ENCODE measurements at regions not wholly inside any gene's neighbourhood (a gene's known extent, or its start where the extent isn't known, plus 50 kb on each side); places are given as distances from the start of the nearest gene placed in this dataset.
"Not testable (repeated sequence)": the region's sequence is repeated elsewhere in the genome, so short reads cannot be mapped to it uniquely, and the experiment has no call there.

DNA sequence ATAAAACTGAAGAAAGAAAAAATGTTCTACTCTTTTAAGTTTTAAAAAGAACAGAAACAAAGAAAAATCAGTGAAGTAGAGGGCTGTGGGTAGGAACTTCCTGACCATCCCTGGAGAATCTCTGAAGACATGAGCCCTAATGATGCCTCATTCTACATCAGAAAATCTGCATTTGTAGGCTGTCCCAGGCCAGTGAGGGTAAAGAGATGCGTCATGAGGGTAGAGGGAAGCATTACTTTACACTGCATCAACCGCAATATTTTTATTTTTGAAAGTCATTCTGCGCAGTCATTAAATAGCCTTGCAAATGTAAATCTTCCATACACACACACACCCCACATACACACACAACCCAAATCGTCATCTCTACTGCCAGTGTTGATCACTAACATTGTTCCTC, 82.1 kb upstream of the CABCOCO1 start:
- DNase-seq (no peak), ATAC-seq (replicated peaks in 1 of 4) (no peak)
- POLR2A ChIA-PET = no interaction called here
- H3K36me3 ChIP-seq (ENCODE audit: control insufficient read depth in 2 of 2, extremely low read depth in 1 of 2, insufficient read depth in 1 of 2, low read length in 1 of 2) = no peaks in the 10 kb centered on the region
- H3K27me3 ChIP-seq (replicated peaks in 1 of 2; ENCODE audit: control insufficient read depth in 2 of 2, extremely low read depth in 1 of 2, insufficient read depth in 2 of 2, low read length in 1 of 2) = no peaks in the 10 kb centered on the region
- Mint-ChIP-seq H3K36me3 (no peaks in the 10 kb centered on the region), H3K9me3 (no peaks in the 10 kb centered on the region), H3K4me1 (no peaks in the 10 kb centered on the region), H3K27ac (no peak overlapping the region), H3K27me3 (peaks cover 3 to 4% of the 10 kb centered on the region in 2 donors), H3K4me3 (no peak overlapping the region)
- no peak overlapping the region for H3K4me3 ChIP-seq (ENCODE audit: control insufficient read depth in 1 of 2, extremely low read depth in 1 of 2, low read length in 1 of 2)
- no CpG with 5 or more reads among the region's 4 CpGs for WGBS (ENCODE audit: insufficient coverage)
- no peak overlapping the region for H3K27ac ChIP-seq (ENCODE audit: low read length)
- H3K9me3 ChIP-seq = no peaks in the 10 kb centered on the region
- H3K4me1 ChIP-seq (ENCODE audit: control insufficient read depth in 1 of 2, extremely low read depth in 1 of 2, insufficient read depth in 2 of 2, low read length in 2 of 2) = no peaks in the 10 kb centered on the region
- CTCF ChIA-PET = no interaction called here

DNA sequence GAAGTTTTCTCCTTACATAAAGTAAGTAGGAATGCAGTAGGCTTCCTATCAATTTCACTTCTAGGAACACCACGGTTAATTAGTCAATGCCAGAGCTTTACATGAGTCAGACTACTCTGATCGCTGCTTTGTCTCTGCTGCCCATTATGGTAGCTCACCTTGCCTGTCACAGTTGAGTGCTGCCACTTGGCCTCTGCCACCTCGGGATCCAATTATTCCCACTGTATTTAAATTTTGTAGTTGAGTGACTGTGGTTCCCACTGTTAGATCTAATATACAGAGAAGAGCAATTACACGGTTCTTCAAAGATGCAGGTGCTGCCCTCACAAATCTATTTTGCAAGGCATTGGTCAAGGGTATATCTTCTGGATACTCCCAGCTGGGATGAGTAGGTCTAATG, 92.5 kb upstream of the CABCOCO1 start:
- H3K4me3 ChIP-seq (ENCODE audit: control insufficient read depth in 1 of 2, extremely low read depth in 1 of 2, low read length in 1 of 2); H3K9me3 ChIP-seq; H3K27me3 Mint-ChIP-seq; CTCF ChIA-PET; H3K9me3 Mint-ChIP-seq; H3K27ac ChIP-seq (ENCODE audit: low read length); H3K4me1 Mint-ChIP-seq; H3K27me3 ChIP-seq (replicated peaks in 1 of 2; ENCODE audit: control insufficient read depth in 2 of 2, extremely low read depth in 1 of 2, insufficient read depth in 2 of 2, low read length in 1 of 2); H3K4me1 ChIP-seq (ENCODE audit: control insufficient read depth in 1 of 2, extremely low read depth in 1 of 2, insufficient read depth in 2 of 2, low read length in 2 of 2); H3K36me3 ChIP-seq (ENCODE audit: control insufficient read depth in 2 of 2, extremely low read depth in 1 of 2, insufficient read depth in 1 of 2, low read length in 1 of 2); POLR2A ChIA-PET; H3K27ac Mint-ChIP-seq; H3K4me3 Mint-ChIP-seq; H3K36me3 Mint-ChIP-seq; ATAC-seq (replicated peaks in 1 of 4); DNase-seq: not testable (repeated sequence)
- 70% methylated on average over 2 of the region's 4 CpGs for WGBS (ENCODE audit: insufficient coverage)

DNA sequence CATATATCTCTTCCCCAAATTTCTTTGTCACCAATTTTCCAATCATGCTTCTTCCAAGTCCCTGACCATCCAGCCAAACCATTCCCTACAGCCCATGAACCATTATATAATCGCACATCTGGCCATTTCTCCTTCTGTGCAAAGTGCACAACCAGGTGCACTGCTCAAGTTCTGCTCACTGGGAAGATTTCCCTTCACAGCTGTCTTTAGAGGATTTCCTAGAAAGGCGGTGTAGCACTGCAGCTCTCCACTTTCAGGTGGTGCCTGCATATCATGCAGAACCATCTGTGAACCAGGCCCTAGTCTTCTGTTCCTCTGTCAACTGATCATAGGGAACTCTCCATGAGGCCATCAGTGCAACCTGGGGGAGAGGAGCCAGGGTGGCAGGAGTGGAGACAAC, 95.0 kb upstream of the CABCOCO1 start:
- peaks cover 0 to 3% of the 10 kb centered on the region in 2 donors for H3K27me3 Mint-ChIP-seq
- no peaks in the 10 kb centered on the region for H3K9me3 ChIP-seq
- H3K27ac ChIP-seq (ENCODE audit: low read length) = no peak overlapping the region
- POLR2A ChIA-PET = no interaction called here
- H3K4me3 Mint-ChIP-seq = no peak overlapping the region
- ATAC-seq (replicated peaks in 1 of 4) (no peak), DNase-seq (no peak)
- WGBS (ENCODE audit: insufficient coverage) = 95% methylated on average over 2 of the region's 2 CpGs
- CTCF ChIA-PET = no interaction called here
- no peaks in the 10 kb centered on the region for H3K36me3 ChIP-seq (ENCODE audit: control insufficient read depth in 2 of 2, extremely low read depth in 1 of 2, insufficient read depth in 1 of 2, low read length in 1 of 2)
- H3K4me1 ChIP-seq (ENCODE audit: control insufficient read depth in 1 of 2, extremely low read depth in 1 of 2, insufficient read depth in 2 of 2, low read length in 2 of 2) = no peaks in the 10 kb centered on the region
- no peaks in the 10 kb centered on the region for H3K4me1 Mint-ChIP-seq
- H3K4me3 ChIP-seq (ENCODE audit: control insufficient read depth in 1 of 2, extremely low read depth in 1 of 2, low read length in 1 of 2) = no peak overlapping the region
- H3K9me3 Mint-ChIP-seq = peaks cover 0 to 5% (median 3%) of the 10 kb centered on the region in 3 donors
- no peaks in the 10 kb centered on the region for H3K27me3 ChIP-seq (replicated peaks in 1 of 2; ENCODE audit: control insufficient read depth in 2 of 2, extremely low read depth in 1 of 2, insufficient read depth in 2 of 2, low read length in 1 of 2)
- no peaks in the 10 kb centered on the region for H3K36me3 Mint-ChIP-seq
- H3K27ac Mint-ChIP-seq = no peak overlapping the region

DNA sequence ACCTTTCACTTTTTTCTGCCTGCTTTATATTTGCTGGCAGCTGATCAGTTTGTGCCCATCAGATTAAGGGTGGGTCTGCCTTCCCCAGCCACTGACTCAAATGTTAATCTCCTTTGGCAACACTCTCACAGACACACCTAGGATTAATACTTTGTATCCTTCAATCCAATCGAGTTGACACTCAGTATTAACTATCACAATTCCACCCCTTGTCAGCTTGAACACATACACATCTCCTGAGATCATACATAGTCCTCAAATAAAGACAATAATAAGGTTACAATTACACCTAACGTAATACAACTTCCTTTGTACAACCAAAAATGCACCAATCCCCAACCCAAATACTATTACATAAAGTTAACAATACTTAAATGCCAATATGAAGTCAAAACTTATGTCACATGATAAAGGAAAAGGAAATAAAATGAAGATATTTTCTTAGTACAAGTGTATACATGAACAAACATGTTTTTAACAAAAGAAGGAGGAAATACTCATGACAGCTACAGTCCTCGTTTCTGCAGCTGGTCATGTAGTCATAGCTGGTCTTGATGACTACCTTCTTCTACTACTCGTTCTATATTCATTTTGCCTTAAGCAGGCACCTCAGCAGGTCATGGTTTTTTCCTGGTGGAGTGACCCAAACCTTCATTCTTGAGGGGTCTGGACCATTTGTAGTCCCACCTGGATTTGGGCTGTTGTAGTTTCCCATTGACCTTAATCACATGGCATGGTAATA, 96.7 kb upstream of the CABCOCO1 start:
- H3K9me3 ChIP-seq = no peaks in the 10 kb centered on the region
- no peaks in the 10 kb centered on the region for H3K27me3 ChIP-seq (replicated peaks in 1 of 2; ENCODE audit: control insufficient read depth in 2 of 2, extremely low read depth in 1 of 2, insufficient read depth in 2 of 2, low read length in 1 of 2)
- Mint-ChIP-seq H3K36me3 (no peaks in the 10 kb centered on the region), H3K4me3 (no peak overlapping the region), H3K4me1 (no peaks in the 10 kb centered on the region), H3K27me3 (peaks cover 0 to 3% of the 10 kb centered on the region in 2 donors), H3K27ac (no peak overlapping the region), H3K9me3 (peaks cover 0 to 5% (median 3%) of the 10 kb centered on the region in 3 donors)
- WGBS (ENCODE audit: insufficient coverage) = 44% methylated on average over 1 of the region's 4 CpGs
- H3K27ac ChIP-seq (ENCODE audit: low read length) = no peak overlapping the region
- H3K4me3 ChIP-seq (ENCODE audit: control insufficient read depth in 1 of 2, extremely low read depth in 1 of 2, low read length in 1 of 2) = no peak overlapping the region
- no peaks in the 10 kb centered on the region for H3K4me1 ChIP-seq (ENCODE audit: control insufficient read depth in 1 of 2, extremely low read depth in 1 of 2, insufficient read depth in 2 of 2, low read length in 2 of 2)
- POLR2A ChIA-PET = no interaction called here
- H3K36me3 ChIP-seq (ENCODE audit: control insufficient read depth in 2 of 2, extremely low read depth in 1 of 2, insufficient read depth in 1 of 2, low read length in 1 of 2) = no peaks in the 10 kb centered on the region
- DNase-seq (no peak), ATAC-seq (replicated peaks in 1 of 4) (no peak)
- CTCF ChIA-PET = no interaction called here

DNA sequence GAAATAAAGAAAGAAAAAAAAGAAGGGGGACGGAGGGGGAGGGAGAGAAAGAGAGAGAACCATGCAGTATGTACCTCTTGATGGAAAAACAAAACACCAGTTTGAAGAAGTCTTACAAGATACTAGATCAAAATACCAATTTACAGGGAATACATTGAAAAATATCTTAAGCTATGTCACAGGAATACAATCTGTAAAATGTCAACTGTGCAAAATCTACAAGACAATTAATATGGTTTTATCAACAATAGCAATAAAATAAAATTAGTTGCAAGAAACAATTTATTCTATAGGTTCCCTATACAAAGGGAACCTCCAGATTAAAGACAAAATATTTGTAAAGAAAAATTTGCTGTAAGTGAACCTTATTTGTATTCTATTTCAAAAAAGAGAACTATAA, 98.3 kb upstream of the CABCOCO1 start:
- ATAC-seq (replicated peaks in 1 of 4) = no peak
- no peaks in the 10 kb centered on the region for H3K9me3 ChIP-seq
- POLR2A ChIA-PET = no interaction called here
- Mint-ChIP-seq H3K27me3 (peaks cover 0 to 3% of the 10 kb centered on the region in 2 donors), H3K36me3 (no peaks in the 10 kb centered on the region), H3K4me1 (no peaks in the 10 kb centered on the region), H3K4me3 (no peak overlapping the region), H3K27ac (no peak overlapping the region), H3K9me3 (no peaks in the 10 kb centered on the region)
- no peak for DNase-seq
- CTCF ChIA-PET = no interaction called here
- no peaks in the 10 kb centered on the region for H3K36me3 ChIP-seq (ENCODE audit: control insufficient read depth in 2 of 2, extremely low read depth in 1 of 2, insufficient read depth in 1 of 2, low read length in 1 of 2)
- no CpG with 5 or more reads among the region's 1 CpG for WGBS (ENCODE audit: insufficient coverage)
- H3K27me3 ChIP-seq (replicated peaks in 1 of 2; ENCODE audit: control insufficient read depth in 2 of 2, extremely low read depth in 1 of 2, insufficient read depth in 2 of 2, low read length in 1 of 2) = no peaks in the 10 kb centered on the region
- H3K27ac ChIP-seq (ENCODE audit: low read length) = no peak overlapping the region
- H3K4me1 ChIP-seq (ENCODE audit: control insufficient read depth in 1 of 2, extremely low read depth in 1 of 2, insufficient read depth in 2 of 2, low read length in 2 of 2) = no peaks in the 10 kb centered on the region
- H3K4me3 ChIP-seq (ENCODE audit: control insufficient read depth in 1 of 2, extremely low read depth in 1 of 2, low read length in 1 of 2) = no peak overlapping the region

DNA sequence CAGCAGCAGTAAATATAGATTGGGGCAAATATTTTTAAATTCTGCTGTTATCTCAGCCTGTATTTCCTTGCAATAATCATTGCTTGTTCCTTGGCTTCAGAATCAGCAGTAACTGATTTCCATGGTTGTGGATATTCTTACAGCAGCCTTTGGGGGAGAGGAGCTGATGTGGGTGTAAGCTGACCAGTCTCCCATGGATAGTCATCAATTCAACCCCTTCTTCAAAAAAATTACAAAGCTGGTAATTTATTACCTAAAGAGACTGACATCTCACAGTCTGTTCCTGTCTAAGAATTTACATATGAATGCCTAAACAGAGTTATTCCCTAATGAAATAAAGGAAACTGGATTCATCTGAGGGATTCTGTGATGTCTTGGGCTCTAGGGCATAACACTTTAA, 103.1 kb upstream of the CABCOCO1 start:
- CTCF ChIA-PET = no interaction called here
- no peak overlapping the region for H3K4me3 ChIP-seq (ENCODE audit: control insufficient read depth in 1 of 2, extremely low read depth in 1 of 2, low read length in 1 of 2)
- no peaks in the 10 kb centered on the region for H3K4me1 ChIP-seq (ENCODE audit: control insufficient read depth in 1 of 2, extremely low read depth in 1 of 2, insufficient read depth in 2 of 2, low read length in 2 of 2)
- H3K4me1 Mint-ChIP-seq = no peaks in the 10 kb centered on the region
- H3K9me3 Mint-ChIP-seq = peaks cover 0 to 5% (median 0%) of the 10 kb centered on the region in 3 donors
- no peak overlapping the region for H3K27ac Mint-ChIP-seq
- POLR2A ChIA-PET = no interaction called here
- no peaks in the 10 kb centered on the region for H3K27me3 ChIP-seq (replicated peaks in 1 of 2; ENCODE audit: control insufficient read depth in 2 of 2, extremely low read depth in 1 of 2, insufficient read depth in 2 of 2, low read length in 1 of 2)
- no peak for ATAC-seq (replicated peaks in 1 of 4)
- no peaks in the 10 kb centered on the region for H3K9me3 ChIP-seq
- no peak for DNase-seq
- H3K36me3 Mint-ChIP-seq = no peaks in the 10 kb centered on the region
- no peaks in the 10 kb centered on the region for H3K36me3 ChIP-seq (ENCODE audit: control insufficient read depth in 2 of 2, extremely low read depth in 1 of 2, insufficient read depth in 1 of 2, low read length in 1 of 2)
- H3K27me3 Mint-ChIP-seq = peaks cover 3 to 6% of the 10 kb centered on the region in 2 donors
- no peak overlapping the region for H3K27ac ChIP-seq (ENCODE audit: low read length)
- no peak overlapping the region for H3K4me3 Mint-ChIP-seq

DNA sequence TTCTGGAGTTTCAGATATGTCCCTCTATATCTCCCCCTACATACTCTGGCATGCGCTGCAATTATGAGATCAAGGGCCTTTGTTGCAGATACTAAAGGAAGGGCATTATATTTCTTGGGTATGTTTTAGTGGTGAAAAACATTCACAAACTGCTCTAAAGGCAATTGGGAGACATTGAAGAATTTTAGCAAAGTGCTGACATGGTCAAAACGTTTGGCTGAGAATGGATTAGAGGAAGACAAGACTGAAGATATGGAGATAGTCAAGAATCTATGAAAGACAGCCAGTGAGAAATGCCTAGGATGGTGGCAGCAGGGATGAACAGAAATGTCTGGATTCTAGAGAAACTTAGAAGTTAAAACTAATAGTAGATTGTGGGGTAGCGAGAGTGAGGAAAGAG, 104.5 kb upstream of the CABCOCO1 start:
- H3K4me1 ChIP-seq (ENCODE audit: control insufficient read depth in 1 of 2, extremely low read depth in 1 of 2, insufficient read depth in 2 of 2, low read length in 2 of 2) = no peaks in the 10 kb centered on the region
- H3K27me3 Mint-ChIP-seq = peaks cover 3 to 6% of the 10 kb centered on the region in 2 donors
- H3K36me3 Mint-ChIP-seq = no peaks in the 10 kb centered on the region
- no peak for DNase-seq
- H3K4me3 ChIP-seq (ENCODE audit: control insufficient read depth in 1 of 2, extremely low read depth in 1 of 2, low read length in 1 of 2) = no peak overlapping the region
- no peaks in the 10 kb centered on the region for H3K27me3 ChIP-seq (replicated peaks in 1 of 2; ENCODE audit: control insufficient read depth in 2 of 2, extremely low read depth in 1 of 2, insufficient read depth in 2 of 2, low read length in 1 of 2)
- ChIA-PET POLR2A (no interaction called here), CTCF (no interaction called here)
- H3K4me3 Mint-ChIP-seq = no peak overlapping the region
- no peak for ATAC-seq (replicated peaks in 1 of 4)
- H3K4me1 Mint-ChIP-seq = no peaks in the 10 kb centered on the region
- H3K9me3 Mint-ChIP-seq = peaks cover 0 to 5% (median 0%) of the 10 kb centered on the region in 3 donors
- H3K9me3 ChIP-seq = no peaks in the 10 kb centered on the region
- H3K36me3 ChIP-seq (ENCODE audit: control insufficient read depth in 2 of 2, extremely low read depth in 1 of 2, insufficient read depth in 1 of 2, low read length in 1 of 2) = no peaks in the 10 kb centered on the region
- H3K27ac ChIP-seq (ENCODE audit: low read length) = no peak overlapping the region
- no peak overlapping the region for H3K27ac Mint-ChIP-seq
- WGBS (ENCODE audit: insufficient coverage) = 47% methylated on average over 2 of the region's 3 CpGs

Data from T-cell (primary cell).